D721Med (cell line): ENCODE measurements at regions not wholly inside any gene's neighbourhood (a gene's known extent, or its start where the extent isn't known, plus 50 kb on each side); places are given as distances from the start of the nearest gene placed in this dataset.

Experiments
- DNase-seq: peaks from one replicate; pipeline ENCODE4 v3.0.0; 2011; ENCODE audit warnings: low spot score; ENCODE audit not compliant: insufficient read length
- FAIRE-seq: peaks from 2 replicates; lab custom pipeline; 2011; peaks lifted over from hg19 to GRCh38; lab: Jason Lieb, UNC
- TF ChIP-seq, protein P1 (sequence below): IDR thresholded peaks from 2 replicates; pipeline ENCODE4 v1.5.1; 2012; ENCODE audit warnings: mild to moderate bottlenecking, control low read depth; ENCODE audit not compliant: insufficient read depth; ENCODE audit errors: missing control alignments

DNA sequence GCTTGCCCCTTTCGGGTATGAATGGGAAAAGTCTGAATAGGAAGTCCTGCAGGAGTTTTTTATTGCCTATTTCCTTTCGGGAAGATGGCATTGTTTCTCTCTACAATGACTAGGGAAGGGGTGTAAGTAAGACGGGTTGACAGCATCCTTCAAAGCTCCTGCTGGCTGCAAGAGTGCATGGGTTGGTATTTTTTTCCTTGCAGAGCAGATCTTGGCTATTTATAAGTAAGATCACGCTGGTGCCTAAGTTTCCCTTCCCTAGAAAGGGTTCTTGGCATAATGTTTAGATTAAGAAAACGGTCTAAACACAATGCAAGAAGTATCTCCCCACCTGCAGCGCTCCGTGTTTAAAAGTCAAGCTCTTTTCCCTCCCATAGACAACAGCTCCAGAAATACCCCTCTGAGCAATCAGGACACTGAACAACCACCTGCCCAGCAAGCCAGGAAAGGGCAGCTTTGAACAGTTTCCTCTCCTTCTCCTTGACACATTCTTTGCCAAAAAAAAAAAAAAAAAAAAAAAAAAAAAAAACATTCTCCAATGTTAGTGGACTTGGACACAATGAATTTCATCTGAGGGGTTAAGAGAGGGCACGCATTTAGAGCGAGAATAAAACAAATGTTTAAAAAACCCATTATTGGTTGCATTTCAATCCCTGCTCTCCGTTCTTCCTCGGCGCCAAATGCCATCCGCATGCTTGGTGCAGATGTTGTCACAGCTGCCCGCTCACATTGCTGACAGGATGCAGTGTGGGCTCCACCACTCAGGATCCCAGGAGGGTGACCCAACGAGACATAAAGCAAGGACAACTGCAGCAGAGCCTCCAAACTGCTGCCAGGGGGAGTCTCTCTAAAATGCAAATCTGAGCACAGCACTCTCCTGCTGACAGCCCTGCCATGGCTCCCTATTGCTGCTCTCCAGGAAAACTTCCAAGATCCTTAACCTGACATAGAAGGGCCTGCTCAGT lies 427.4 kb upstream of the MGMT start:
- FAIRE-seq = no peak
- no peak for DNase-seq
- TF ChIP-seq, protein P1, sequence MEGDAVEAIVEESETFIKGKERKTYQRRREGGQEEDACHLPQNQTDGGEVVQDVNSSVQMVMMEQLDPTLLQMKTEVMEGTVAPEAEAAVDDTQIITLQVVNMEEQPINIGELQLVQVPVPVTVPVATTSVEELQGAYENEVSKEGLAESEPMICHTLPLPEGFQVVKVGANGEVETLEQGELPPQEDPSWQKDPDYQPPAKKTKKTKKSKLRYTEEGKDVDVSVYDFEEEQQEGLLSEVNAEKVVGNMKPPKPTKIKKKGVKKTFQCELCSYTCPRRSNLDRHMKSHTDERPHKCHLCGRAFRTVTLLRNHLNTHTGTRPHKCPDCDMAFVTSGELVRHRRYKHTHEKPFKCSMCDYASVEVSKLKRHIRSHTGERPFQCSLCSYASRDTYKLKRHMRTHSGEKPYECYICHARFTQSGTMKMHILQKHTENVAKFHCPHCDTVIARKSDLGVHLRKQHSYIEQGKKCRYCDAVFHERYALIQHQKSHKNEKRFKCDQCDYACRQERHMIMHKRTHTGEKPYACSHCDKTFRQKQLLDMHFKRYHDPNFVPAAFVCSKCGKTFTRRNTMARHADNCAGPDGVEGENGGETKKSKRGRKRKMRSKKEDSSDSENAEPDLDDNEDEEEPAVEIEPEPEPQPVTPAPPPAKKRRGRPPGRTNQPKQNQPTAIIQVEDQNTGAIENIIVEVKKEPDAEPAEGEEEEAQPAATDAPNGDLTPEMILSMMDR = no peak

DNA sequence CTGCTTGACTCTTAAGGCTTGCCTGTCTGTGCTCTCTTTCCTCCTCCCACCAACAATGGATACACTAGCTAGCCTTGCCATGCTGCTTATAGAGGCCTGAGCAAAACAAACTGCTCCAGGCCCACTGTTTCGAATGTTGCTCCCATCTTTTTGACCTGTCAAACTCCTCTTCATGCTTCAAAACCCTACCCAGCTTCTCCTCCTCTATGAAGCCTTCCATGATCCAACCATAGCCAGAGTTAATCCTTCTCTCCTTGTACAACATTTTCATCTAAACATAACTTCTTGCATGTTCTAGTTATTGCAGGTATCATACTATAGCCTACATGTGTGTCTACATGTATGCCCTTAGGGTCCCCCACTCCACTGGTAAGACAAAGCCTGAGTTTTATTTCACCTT lies 426.7 kb upstream of the MGMT start:
- FAIRE-seq = no peak
- TF ChIP-seq, protein P1 = no peak
- DNase-seq = no peak

DNA sequence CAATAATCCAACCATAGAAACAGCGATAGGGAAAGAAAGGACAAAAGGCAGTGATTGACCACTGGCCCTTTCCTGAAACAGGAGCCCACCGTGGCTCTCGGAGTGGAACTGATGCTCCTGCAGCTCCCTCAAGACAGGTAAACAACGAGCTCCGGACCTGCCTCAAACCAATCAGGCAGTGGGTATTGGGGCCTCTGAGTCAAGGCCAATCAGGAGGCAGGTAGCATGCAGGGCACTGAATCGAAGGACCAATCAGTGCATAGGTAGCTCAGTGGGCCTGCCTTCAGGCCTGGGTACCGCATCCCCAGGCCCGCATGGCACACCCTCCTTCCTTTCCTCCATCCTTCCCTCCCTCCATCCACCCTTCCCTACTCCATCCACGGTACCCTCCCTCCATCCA lies 425.1 kb upstream of the MGMT start:
- FAIRE-seq = no peak
- DNase-seq = no peak

GRCh38 chr10:129042776-129043595 lies 424.1 kb upstream of the MGMT start:
- no peak for FAIRE-seq
- TF ChIP-seq, protein P1 = no peak
- no peak for DNase-seq

More for the DNA sequence above, 425.1 kb upstream of the MGMT start:
- TF ChIP-seq, protein P1 = no peak

- TF ChIP-seq, protein P1 = no peak
- FAIRE-seq (no peak), DNase-seq (no peak)
Measured at GRCh38 chr10:129043691-129044090, 423.4 kb upstream of the MGMT start.

- FAIRE-seq (no peak), DNase-seq (no peak)
- TF ChIP-seq, protein P1 = no peak
Measured at GRCh38 chr10:129045599-129045998, 421.4 kb upstream of the MGMT start.
